Panc1 (cell line): ENCODE measurements at regions not wholly inside any gene's neighbourhood (a gene's known extent, or its start where the extent isn't known, plus 50 kb on each side); places are given as distances from the start of the nearest gene placed in this dataset.

Experiments used
- ATAC-seq: fragments of 200-7000 bp; cut with Tn5 transposase; 2 replicates; pipeline ENCODE4 v1.9.1; 2020; ENCODE audit warnings: mild to moderate bottlenecking, moderate library complexity
- BruUV-seq: library from RNA; stranded (reverse); fragments of 400-500 nt; replicated peaks from 2 replicates; lab custom pipeline; 2021; lab: Mats Ljungman, UMichigan
- CTCF ChIA-PET: fragments of 300-600 bp; sonication (Branson Sonifier 250); formaldehyde crosslinking; loops from one replicate; lab custom pipeline; 2022; ENCODE audit warnings: antibody characterized with exemption; lab: Charles Lee
- POLR2A ChIA-PET: fragments of 300-600 bp; sonication (Branson Sonifier 250); formaldehyde crosslinking; loops from one replicate; lab custom pipeline; 2022; ENCODE audit warnings: antibody characterized with exemption; lab: Charles Lee
- DNase-seq: peaks from one replicate; pipeline ENCODE4 v3.0.0-alpha.2; 2010; ENCODE audit warnings: low read depth, low spot score
- H3K27ac ChIP-seq: 2 replicates; pipeline ENCODE4 v1.5.1; 2011; ENCODE audit warnings: mild to moderate bottlenecking, low read length, inconsistent platforms
- H3K27me3 ChIP-seq: fragments of 200-500 bp; sonication (Bioruptor generic); 2 replicates; pipeline ENCODE4 v1.6.0; 2014; ENCODE audit warnings: low read length, inconsistent platforms; ENCODE audit not compliant: control insufficient read depth, insufficient read depth
- H3K36me3 ChIP-seq: fragments of 200-500 bp; sonication (Bioruptor generic); 2 replicates; pipeline ENCODE4 v1.5.1; 2014; ENCODE audit warnings: inconsistent platforms, mild to moderate bottlenecking, low read length, moderate library complexity; ENCODE audit not compliant: control insufficient read depth, insufficient read depth
- H3K4me1 ChIP-seq: 2 replicates; pipeline ENCODE4 v1.5.1; 2011; ENCODE audit warnings: inconsistent platforms, mild to moderate bottlenecking, low read length, moderate library complexity; ENCODE audit not compliant: control insufficient read depth, insufficient read depth
- H3K4me3 ChIP-seq, 2 experiments: 2 replicates each; pipeline ENCODE4 v1.5.1; 2011 to 2012; ENCODE audit warnings: low read depth in 2 of 2, low read length in 2 of 2, mild to moderate bottlenecking in 2 of 2, inconsistent platforms in 1 of 2, moderate library complexity in 1 of 2
- H3K9me3 ChIP-seq: fragments of 200-500 bp; sonication (Bioruptor generic); 2 replicates; pipeline ENCODE4 v1.5.1; 2014; ENCODE audit warnings: low read depth, mild to moderate bottlenecking, inconsistent platforms, low read length, moderate library complexity; ENCODE audit not compliant: control insufficient read depth, insufficient read depth
- CTCF ChIP-seq: fragments of 450-650 bp; IDR thresholded peaks from 2 replicates; pipeline ENCODE4 v1.5.1; 2017; ENCODE audit warnings: mild to moderate bottlenecking
- POLR2AphosphoS5 ChIP-seq: IDR thresholded peaks from 2 replicates; pipeline ENCODE4 v1.6.1; 2012; ENCODE audit warnings: mild to moderate bottlenecking, low read depth, low read length, moderate library complexity
- REST ChIP-seq, 2 experiments: IDR thresholded peaks; 2 replicates each; pipeline ENCODE4 v1.6.1; 2011 to 2012; ENCODE audit warnings: low read depth in 2 of 2, control low read depth in 1 of 2, low read length in 1 of 2, mild to moderate bottlenecking in 1 of 2, moderate library complexity in 1 of 2; ENCODE audit not compliant: insufficient read depth in 1 of 2
- SIN3A ChIP-seq: IDR thresholded peaks from 2 replicates; pipeline ENCODE4 v1.6.1; 2012; ENCODE audit warnings: low read depth, mild to moderate bottlenecking, low read length, moderate library complexity, borderline replicate concordance; ENCODE audit not compliant: insufficient read depth
- TCF7L2 ChIP-seq: IDR thresholded peaks from 2 replicates; pipeline ENCODE4 v1.6.1; 2011; ENCODE audit warnings: mild to moderate bottlenecking, low read depth, low read length, inconsistent platforms
- in situ Hi-C: cut with HindIII; loops from 2 replicates; pipeline ENCODE4 v1.10.0; 2016; ENCODE audit warnings: low sequenced_read_pairs, low pct_unique_long_range_greater_than_20kb
- intact Hi-C: fragments of 100-400 bp; cut with micrococcal nuclease; formaldehyde crosslinking; loops from one replicate; pipeline ENCODE4 v1.10.0; 2022; ENCODE audit not compliant: unreplicated experiment

- ATAC-seq (no peak), DNase-seq (no peak)
- H3K9me3 ChIP-seq: no peaks in the 10 kb centered on the region
- H3K27me3 ChIP-seq: no peaks in the 10 kb centered on the region
- TF ChIP-seq POLR2AphosphoS5 (no peak), CTCF (no peak), SIN3A (no peak), REST (IDR thresholded peaks at IDR 0.05; ENCODE audit: insufficient read depth in 1 of 2, low read depth in 2 of 2, low read length in 1 of 2) (no peak), TCF7L2 (no peak)
- H3K36me3 ChIP-seq: no peaks in the 10 kb centered on the region
- in situ Hi-C loops: no loop called here
- H3K4me3 ChIP-seq: no peak overlapping the region
- ChIA-PET CTCF (no interaction called here), POLR2A (no interaction called here)
- no TSS peak for BruUV-seq
- H3K27ac ChIP-seq: no peak overlapping the region
- intact Hi-C loops: no loop called here
- H3K4me1 ChIP-seq: no peaks in the 10 kb centered on the region
These were observed 582.0 kb downstream of the PKHD1 start for GRCh38 chr6:51505434-51505833.

- TF ChIP-seq TCF7L2: no peak
- TF ChIP-seq REST (IDR thresholded peaks at IDR 0.05; ENCODE audit: insufficient read depth in 1 of 2, low read depth in 2 of 2, low read length in 1 of 2): no peak
- H3K4me3 ChIP-seq: no peak overlapping the region
- in situ Hi-C loops (no loop called here), intact Hi-C loops (no loop called here)
- H3K27me3 ChIP-seq: no peaks in the 10 kb centered on the region
- BruUV-seq: no TSS peak
- ChIA-PET POLR2A (no interaction called here), CTCF (no interaction called here)
- ATAC-seq: no peak
- DNase-seq: no peak
- no peaks in the 10 kb centered on the region for H3K9me3 ChIP-seq
- H3K36me3 ChIP-seq: no peaks in the 10 kb centered on the region
- no peak overlapping the region for H3K27ac ChIP-seq
- H3K4me1 ChIP-seq: no peaks in the 10 kb centered on the region
These were observed 577.8 kb downstream of the PKHD1 start for GRCh38 chr6:51509597-51509996.
